IMR-90 (cell line): ENCODE measurements at regions not wholly inside any gene's neighbourhood (a gene's known extent, or its start where the extent isn't known, plus 50 kb on each side); places are given as distances from the start of the nearest gene placed in this dataset.
"Not testable (repeated sequence)": the region's sequence is repeated elsewhere in the genome, so short reads cannot be mapped to it uniquely, and the experiment has no call there.

Experiments used
- ATAC-seq: fragments of 200-7000 bp; cut with Tn5 transposase; 2 replicates; pipeline ENCODE4 v1.9.1; 2020; ENCODE audit warnings: low read depth, mild to moderate bottlenecking, moderate library complexity
- BruUV-seq: library from RNA; stranded (reverse); fragments of 400-500 nt; replicated peaks from 2 replicates; lab custom pipeline; 2021; lab: Mats Ljungman, UMichigan
- CTCF ChIA-PET: fragments of 300-600 bp; formaldehyde crosslinking; extraction: SDS; loops from one replicate; lab custom pipeline; 2021; ENCODE audit warnings: antibody characterized with exemption; lab: Yijun Ruan, JAX
- POLR2A ChIA-PET: fragments of 300-600 bp; sonication (Branson Sonifier 250); formaldehyde crosslinking; loops from one replicate; lab custom pipeline; 2022; ENCODE audit warnings: antibody characterized with exemption; ENCODE audit not compliant: unreplicated experiment; lab: Charles Lee
- DNase-seq: peaks from one replicate; pipeline ENCODE4 v3.0.0; 2013
- H2AFZ ChIP-seq: replicated peaks from 2 replicates; pipeline ENCODE3; 2013; ENCODE audit warnings: low read length, mild to moderate bottlenecking; ENCODE audit not compliant: poor library complexity
- H2AK5ac ChIP-seq: 2 replicates; pipeline ENCODE4 v1.6.1; 2013; ENCODE audit warnings: low read depth, low read length, inconsistent platforms
- H2AK9ac ChIP-seq: replicated peaks from 2 replicates; pipeline ENCODE3; 2013; ENCODE audit warnings: mild to moderate bottlenecking, low read depth, low read length, moderate library complexity; ENCODE audit not compliant: poor library complexity
- H2BK120ac ChIP-seq: 2 replicates; pipeline ENCODE4 v1.6.1; 2013; ENCODE audit warnings: low read depth, low read length, inconsistent platforms
- H2BK15ac ChIP-seq: 3 replicates; pipeline ENCODE4 v1.6.1; 2013; ENCODE audit warnings: low read depth, low read length, inconsistent platforms
- H2BK20ac ChIP-seq: 2 replicates; pipeline ENCODE4 v1.6.1; 2013; ENCODE audit warnings: low read depth, mild to moderate bottlenecking, inconsistent platforms, low read length, moderate library complexity
- H2BK5ac ChIP-seq: 2 replicates; pipeline ENCODE4 v1.6.1; 2013; ENCODE audit warnings: mild to moderate bottlenecking, low read depth, low read length, inconsistent platforms; ENCODE audit not compliant: poor library complexity, severe bottlenecking
- H3K14ac ChIP-seq: replicated peaks from 2 replicates; pipeline ENCODE4 v1.6.1; 2013; ENCODE audit warnings: low read depth, low read length, inconsistent platforms
- H3K18ac ChIP-seq: 2 replicates; pipeline ENCODE4 v1.6.1; 2013; ENCODE audit warnings: low read depth, low read length, control low read depth
- H3K23ac ChIP-seq: 2 replicates; pipeline ENCODE4 v1.6.1; 2013; ENCODE audit warnings: low read depth, low read length, inconsistent platforms
- H3K27ac ChIP-seq: 2 replicates; pipeline ENCODE4 v1.5.1; 2013; ENCODE audit warnings: mild to moderate bottlenecking, control low read depth, low read length; ENCODE audit not compliant: insufficient read depth
- H3K27me3 ChIP-seq: 2 replicates; pipeline ENCODE4 v1.6.1; 2013; ENCODE audit warnings: low read length; ENCODE audit not compliant: control insufficient read depth, insufficient read depth
- H3K36me3 ChIP-seq: 2 replicates; pipeline ENCODE4 v1.6.1; 2013; ENCODE audit warnings: low read length, mixed read lengths; ENCODE audit not compliant: control insufficient read depth, insufficient read depth
- H3K4ac ChIP-seq: 2 replicates; pipeline ENCODE4 v1.6.1; 2013; ENCODE audit warnings: low read depth, low read length, inconsistent platforms
- H3K4me1 ChIP-seq: 2 replicates; pipeline ENCODE4 v1.6.1; 2013; ENCODE audit warnings: low read length, mixed read lengths; ENCODE audit not compliant: control insufficient read depth, insufficient read depth
- H3K4me2 ChIP-seq: 2 replicates; pipeline ENCODE4 v1.6.1; 2013; ENCODE audit warnings: low read depth, mild to moderate bottlenecking, control low read depth, low read length, moderate library complexity
- H3K4me3 ChIP-seq: 2 replicates; pipeline ENCODE4 v1.5.1; 2013; ENCODE audit warnings: low read depth, mild to moderate bottlenecking, control low read depth, low read length, moderate library complexity; ENCODE audit not compliant: insufficient read depth
- H3K56ac ChIP-seq: 2 replicates; pipeline ENCODE4 v1.6.1; 2013; ENCODE audit warnings: low read length, inconsistent platforms; ENCODE audit not compliant: insufficient read depth; ENCODE audit errors: extremely low read depth
- H3K79me1 ChIP-seq, 2 experiments: 2 replicates each; pipeline ENCODE4 v1.6.1; 2013; ENCODE audit warnings: low read length in 2 of 2, inconsistent platforms in 1 of 2, low read depth in 1 of 2
- H3K9ac ChIP-seq: 2 replicates; pipeline ENCODE4 v1.6.1; 2013; ENCODE audit warnings: low read depth, low read length, control low read depth
- H3K9me1 ChIP-seq: 2 replicates; pipeline ENCODE4 v1.6.1; 2013; ENCODE audit warnings: low read length, inconsistent platforms; ENCODE audit not compliant: insufficient read depth
- H3K9me3 ChIP-seq: 2 replicates; pipeline ENCODE4 v1.6.1; 2013; ENCODE audit warnings: low read length; ENCODE audit not compliant: control insufficient read depth, insufficient read depth
- H4K20me1 ChIP-seq: 2 replicates; pipeline ENCODE4 v1.6.1; 2013; ENCODE audit warnings: low read length, inconsistent platforms; ENCODE audit not compliant: insufficient read depth
- H4K5ac ChIP-seq: 2 replicates; pipeline ENCODE4 v1.6.1; 2013; ENCODE audit warnings: mild to moderate bottlenecking, low read depth, low read length, control low read depth
- H4K8ac ChIP-seq, 2 experiments: 2 replicates each; pipeline ENCODE4 v1.6.1; 2013; ENCODE audit warnings: low read depth in 2 of 2, low read length in 2 of 2, control low read depth in 1 of 2, inconsistent platforms in 1 of 2
- H4K91ac ChIP-seq: 2 replicates; pipeline ENCODE4 v1.6.1; 2013; ENCODE audit warnings: low read depth, low read length, inconsistent platforms; ENCODE audit not compliant: insufficient read depth
- WGBS, 2 experiments: methylation state at CpG; one replicate each; pipeline versions ENCODE4 v1.1.5 to v1.1.7; 2013; ENCODE audit warnings: missing lambda C conversion rate in 2 of 2; ENCODE audit not compliant: insufficient read length in 1 of 2; ENCODE audit errors: extremely low coverage in 2 of 2; 5-methylcytosine and 5-hydroxymethylcytosine counted together
- dilution Hi-C: fragments of 300-500 bp; cut with HindIII; formaldehyde crosslinking; loops from one replicate; pipeline ENCODE4 v1.14.3; 2018; ENCODE audit warnings: low sequenced_read_pairs; ENCODE audit not compliant: unreplicated experiment
- in situ Hi-C: fragments of 300-500 bp; cut with MboI; formaldehyde crosslinking; loops from 3 replicates; pipeline ENCODE4 v1.14.3; 2019; ENCODE audit warnings: low sequenced_read_pairs, inconsistent platforms, mixed read lengths
- intact Hi-C: fragments of 100-400 bp; cut with micrococcal nuclease; formaldehyde crosslinking; loops from 2 replicates; pipeline ENCODE4 v1.10.0; 2022

DNA sequence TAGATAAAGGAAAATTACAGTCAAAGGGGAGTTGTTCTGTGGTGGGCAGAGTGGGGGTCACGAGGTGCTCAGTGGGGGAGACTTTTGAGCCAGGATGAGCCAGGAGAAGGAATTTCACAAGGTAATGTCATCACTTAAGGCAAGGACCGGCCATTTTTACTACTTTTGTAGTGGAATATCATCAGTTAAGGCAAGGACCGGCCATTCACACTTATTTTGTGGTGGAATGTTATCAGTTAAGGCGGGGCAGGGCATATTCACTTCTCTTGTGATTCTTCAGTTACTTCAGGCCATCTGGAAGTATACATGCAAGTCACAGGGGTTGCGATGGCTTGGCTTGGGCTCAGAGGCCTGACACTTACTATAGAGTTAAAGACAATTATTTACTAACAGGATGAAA lies 129.9 kb upstream of the MYO10 start:
- H4K91ac ChIP-seq, H2BK20ac ChIP-seq, H2BK15ac ChIP-seq, H3K23ac ChIP-seq, POLR2A ChIA-PET, H3K9ac ChIP-seq, H3K27me3 ChIP-seq, intact Hi-C loops, H2AK5ac ChIP-seq, H2AK9ac ChIP-seq, dilution Hi-C loops, H3K36me3 ChIP-seq, H3K18ac ChIP-seq, H3K4me3 ChIP-seq, H3K4ac ChIP-seq, H4K20me1 ChIP-seq, H3K9me3 ChIP-seq, H2AFZ ChIP-seq, H4K8ac ChIP-seq, H3K4me1 ChIP-seq, ATAC-seq, H3K27ac ChIP-seq, H4K5ac ChIP-seq, in situ Hi-C loops, H3K9me1 ChIP-seq, CTCF ChIA-PET, H2BK120ac ChIP-seq, H3K4me2 ChIP-seq, H2BK5ac ChIP-seq, BruUV-seq, DNase-seq, H3K56ac ChIP-seq, H3K14ac ChIP-seq, H3K79me1 ChIP-seq: not testable (repeated sequence)
- 100% methylated on average over 1 of the region's 5 CpGs; no CpG with 5 or more reads in 1 of the 2 experiments for WGBS, 2 experiments
